Renal cortical epithelial cell (primary cell): ENCODE measurements at regions not wholly inside any gene's neighbourhood (a gene's known extent, or its start where the extent isn't known, plus 50 kb on each side); places are given as distances from the start of the nearest gene placed in this dataset.

Experiments used
- DNase-seq: peaks from one replicate; pipeline ENCODE4 v3.0.0-alpha.2; 2011; ENCODE audit warnings: low read depth

DNA sequence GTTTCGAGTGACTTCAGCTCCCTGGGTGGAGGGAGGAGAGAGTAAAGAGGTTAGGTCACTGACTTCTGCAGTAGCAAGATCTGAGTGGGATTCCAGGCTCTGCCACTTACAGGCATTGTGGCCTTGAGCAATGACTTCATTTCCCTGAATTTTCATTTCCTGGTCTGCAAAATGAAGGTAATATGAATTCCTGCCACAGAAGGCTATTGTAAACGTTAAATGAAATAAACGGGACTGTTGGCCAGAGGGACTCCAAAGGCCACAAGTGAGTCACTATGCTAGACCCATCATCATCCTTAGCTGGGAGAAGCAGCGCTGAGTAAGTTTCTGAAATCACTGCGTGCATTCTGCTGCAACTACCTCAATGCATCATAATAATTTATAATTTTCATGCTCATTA, 807.8 kb downstream of the AACS start:
- no peak for DNase-seq

GRCh38 chr12:125878483-125878882, 813.2 kb downstream of the AACS start:
- no peak for DNase-seq

GRCh38 chr12:125882141-125882540, 816.9 kb downstream of the AACS start:
- no peak for DNase-seq

- peak; percentile 2 for DNase-seq
These were observed 823.7 kb downstream of the AACS start for GRCh38 chr12:125888921-125889320.

GRCh38 chr12:125889742-125890141, 824.5 kb downstream of the AACS start:
- DNase-seq, result no peak

- DNase-seq, result no peak
These were observed 825.2 kb downstream of the AACS start for GRCh38 chr12:125890366-125890905.

- DNase-seq, result no peak
These were observed 825.7 kb downstream of the AACS start for GRCh38 chr12:125890971-125891370.

GRCh38 chr12:125892276-125892675, 827.0 kb downstream of the AACS start:
- no peak for DNase-seq

GRCh38 chr12:125902991-125903390, 837.8 kb downstream of the AACS start:
- DNase-seq, result no peak

- no peak for DNase-seq
These were observed 842.1 kb downstream of the AACS start for GRCh38 chr12:125907351-125907750.

- no peak for DNase-seq
These were observed 854.7 kb downstream of the AACS start for GRCh38 chr12:125919856-125920470.

GRCh38 chr12:125922330-125922729, 857.1 kb downstream of the AACS start:
- DNase-seq, result no peak

DNA sequence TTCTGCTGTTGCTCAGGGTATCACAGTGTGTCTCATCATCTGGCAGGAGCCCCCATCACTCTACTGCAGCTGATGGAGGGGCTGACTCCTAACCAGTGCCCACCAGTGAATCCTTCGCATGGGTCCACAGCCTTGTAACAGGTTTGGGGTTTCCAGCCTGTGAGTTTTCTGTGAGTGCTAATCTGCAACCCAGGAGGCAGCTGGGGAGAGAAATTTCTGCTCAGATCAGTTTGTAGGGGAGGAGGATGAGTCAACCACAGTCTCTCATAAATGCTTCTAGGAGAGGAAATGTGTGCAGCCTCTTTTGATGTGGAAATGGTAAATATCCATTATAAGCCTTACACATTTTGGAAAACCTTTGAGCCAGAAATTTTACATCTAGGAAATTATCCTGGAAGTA, 871.3 kb downstream of the AACS start:
- no peak for DNase-seq

- DNase-seq, result no peak
These were observed 879.2 kb downstream of the AACS start for GRCh38 chr12:125944446-125944845.

DNA sequence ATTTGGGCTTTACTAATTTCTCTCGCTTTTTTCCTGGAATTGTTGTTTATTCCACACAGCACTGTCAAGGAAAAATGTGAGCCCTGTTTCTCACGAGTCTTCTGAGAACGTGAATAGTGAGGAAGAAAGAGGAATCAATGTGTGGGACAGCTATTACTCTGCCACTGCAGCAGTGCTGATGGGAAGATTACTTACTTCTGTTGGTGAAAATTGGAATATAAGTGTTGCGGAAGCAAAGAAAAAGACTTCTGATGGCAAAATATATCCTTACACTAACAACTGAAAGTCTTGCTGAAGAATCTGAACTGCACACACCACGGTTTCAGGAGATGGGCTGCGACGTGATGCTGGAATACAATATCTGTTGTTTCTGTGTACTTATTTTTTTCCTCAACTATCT, 884.2 kb downstream of the AACS start:
- DNase-seq, result no peak

GRCh38 chr12:125954362-125954761, 889.1 kb downstream of the AACS start:
- no peak for DNase-seq

GRCh38 chr12:125956186-125956585, 891.0 kb downstream of the AACS start:
- no peak for DNase-seq

DNA sequence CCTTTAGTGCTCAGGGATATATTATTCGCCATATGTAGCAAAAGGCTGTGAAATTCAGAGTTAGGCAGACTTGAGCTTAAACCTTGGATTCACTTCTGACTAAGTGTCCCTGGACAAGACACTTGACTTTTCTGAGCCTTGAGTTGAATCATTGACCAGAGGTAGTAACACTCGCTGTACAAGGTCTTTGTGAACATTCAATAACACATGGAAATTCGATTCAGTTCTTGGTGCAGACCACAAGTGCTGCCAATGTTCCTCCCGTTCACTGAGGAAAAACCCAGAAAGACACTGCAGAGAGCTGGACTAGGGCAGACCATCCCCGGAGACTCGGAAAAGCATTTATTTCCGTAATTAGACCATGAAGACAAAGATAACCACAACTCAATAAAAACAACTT, 901.4 kb downstream of the AACS start:
- DNase-seq, result no peak

GRCh38 chr12:125968413-125968812, 903.2 kb downstream of the AACS start:
- no peak for DNase-seq

- no peak for DNase-seq
These were observed 906.7 kb downstream of the AACS start for GRCh38 chr12:125971981-125972380.

DNA sequence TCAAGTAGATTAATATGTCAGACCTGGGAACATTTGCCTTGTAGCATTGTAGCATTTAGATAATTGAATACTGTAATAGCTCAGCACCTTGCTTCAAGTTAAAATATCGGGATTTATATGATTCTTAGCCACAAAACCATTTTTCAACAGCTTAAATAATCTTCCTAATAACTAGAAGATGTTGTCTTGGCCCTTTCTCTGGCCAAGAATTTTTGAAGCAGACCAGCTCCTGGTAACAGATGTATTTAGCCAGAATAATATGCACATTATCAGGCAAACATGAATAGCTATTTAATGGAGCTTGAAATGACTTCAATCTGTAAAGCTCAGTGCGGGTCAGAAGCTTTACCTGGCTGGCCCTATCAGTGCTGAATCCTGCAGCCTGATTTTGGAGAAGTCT, 913.1 kb downstream of the AACS start:
- no peak for DNase-seq

- no peak for DNase-seq
These were observed 916.5 kb downstream of the AACS start for GRCh38 chr12:125981610-125982253.

- peak; percentile 19 for DNase-seq
These were observed 918.0 kb downstream of the AACS start for GRCh38 chr12:125983094-125983783.
